ENCODE measurements at regions not wholly inside any gene's neighbourhood (a gene's known extent, or its start where the extent isn't known, plus 50 kb on each side); places are given as distances from the start of the nearest gene placed in this dataset.
"Not testable (repeated sequence)": the region's sequence is repeated elsewhere in the genome, so short reads cannot be mapped to it uniquely, and the experiment has no call there.

DNA sequence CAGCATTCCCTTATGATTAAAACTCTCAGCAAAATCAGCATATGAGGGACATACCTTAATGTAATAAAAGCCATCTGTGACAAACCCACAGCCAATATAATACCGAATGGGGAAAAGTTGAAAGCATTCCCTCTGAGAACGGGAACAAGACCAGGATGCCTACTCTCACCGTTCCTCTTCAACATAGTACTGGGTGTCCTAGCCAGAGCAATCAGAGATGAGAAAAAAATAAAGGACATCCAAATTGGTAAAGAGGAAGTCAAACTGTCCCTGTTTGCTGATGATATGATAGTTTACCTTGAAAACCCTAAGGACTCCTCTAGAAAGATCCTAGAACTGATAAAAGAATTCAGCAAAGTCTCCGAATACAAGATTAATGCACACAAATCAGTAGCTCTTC is 141.6 kb upstream of the MAN1A1 start:
- not testable (repeated sequence) for DNase-seq (ENCODE audit: low spot score)

GRCh38 chr6:119490050-119490449 is 140.5 kb upstream of the MAN1A1 start:
- not testable (repeated sequence) for DNase-seq (ENCODE audit: low spot score)

DNA sequence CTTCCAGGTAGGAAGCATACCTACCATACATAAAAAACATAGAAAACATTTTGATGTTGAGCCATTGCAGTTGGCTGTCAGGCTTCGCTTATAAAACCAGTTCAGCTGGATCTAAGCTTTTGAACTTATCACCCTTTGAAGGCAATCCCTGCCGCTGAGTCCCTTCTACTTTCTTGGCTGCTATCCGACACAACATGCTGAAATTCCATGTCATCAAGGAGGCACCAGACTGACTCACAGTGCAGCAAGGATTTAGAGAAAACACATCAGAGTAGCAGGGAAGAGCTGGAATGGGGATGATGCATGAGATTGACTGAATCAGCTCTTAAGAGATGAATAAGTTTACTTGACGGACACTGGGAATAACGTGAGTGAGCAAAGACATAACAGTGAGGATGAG is 135.0 kb upstream of the MAN1A1 start:
- peak; percentile 29 for DNase-seq (ENCODE audit: low spot score)

DNA sequence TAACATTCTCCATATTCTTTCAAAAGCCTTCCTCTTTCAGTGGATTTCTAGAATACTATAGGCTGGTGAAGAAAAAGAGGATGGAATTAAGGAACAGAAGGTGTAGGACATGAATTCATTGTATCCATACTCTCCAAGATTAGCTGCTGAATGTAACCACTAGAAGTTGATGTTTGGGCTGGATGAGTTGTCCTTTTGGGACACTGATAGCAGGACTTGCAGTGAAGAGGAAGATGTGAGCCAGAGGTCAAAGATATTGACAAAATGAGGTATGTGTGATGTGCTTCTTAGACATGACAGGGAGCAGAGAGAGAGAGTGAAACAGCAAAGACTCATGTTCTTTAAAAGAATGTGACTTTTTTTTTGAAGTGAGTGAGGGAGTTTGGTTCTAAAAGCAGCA is 134.3 kb upstream of the MAN1A1 start:
- no peak for DNase-seq (ENCODE audit: low spot score)

GRCh38 chr6:119482850-119483285 is 133.3 kb upstream of the MAN1A1 start:
- no peak for DNase-seq (ENCODE audit: low spot score)

- DNase-seq (ENCODE audit: low spot score) = no peak
These were observed 132.4 kb upstream of the MAN1A1 start for GRCh38 chr6:119481976-119482375.

DNA sequence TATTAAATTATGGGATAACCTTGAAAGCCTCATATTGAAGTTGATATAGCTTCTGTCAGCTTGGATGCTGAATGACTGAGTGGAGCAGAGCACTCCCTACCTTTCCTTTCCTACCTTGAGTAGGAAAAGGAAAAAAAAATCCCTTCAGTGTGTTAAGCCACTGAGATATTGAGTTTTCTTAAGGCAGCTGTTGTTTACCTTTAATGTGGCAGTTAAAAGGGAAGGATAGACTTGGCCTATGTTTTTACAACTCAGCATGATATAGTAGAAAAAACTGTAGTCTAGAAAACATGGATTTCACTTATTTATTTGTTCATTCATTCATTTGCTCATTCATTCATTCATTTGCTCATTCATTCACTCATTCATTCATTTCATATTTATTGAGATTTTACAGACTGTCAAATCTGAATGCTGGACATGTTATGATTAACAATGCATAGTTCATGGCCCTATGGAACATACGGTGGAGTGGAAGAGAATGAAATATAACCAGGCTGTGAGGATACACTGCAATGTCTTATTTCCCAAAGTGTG is 131.5 kb upstream of the MAN1A1 start:
- DNase-seq (ENCODE audit: low spot score) = no peak

- DNase-seq (ENCODE audit: low spot score) = peak; percentile 21
These were observed 130.5 kb upstream of the MAN1A1 start for GRCh38 chr6:119479860-119480655.

DNA sequence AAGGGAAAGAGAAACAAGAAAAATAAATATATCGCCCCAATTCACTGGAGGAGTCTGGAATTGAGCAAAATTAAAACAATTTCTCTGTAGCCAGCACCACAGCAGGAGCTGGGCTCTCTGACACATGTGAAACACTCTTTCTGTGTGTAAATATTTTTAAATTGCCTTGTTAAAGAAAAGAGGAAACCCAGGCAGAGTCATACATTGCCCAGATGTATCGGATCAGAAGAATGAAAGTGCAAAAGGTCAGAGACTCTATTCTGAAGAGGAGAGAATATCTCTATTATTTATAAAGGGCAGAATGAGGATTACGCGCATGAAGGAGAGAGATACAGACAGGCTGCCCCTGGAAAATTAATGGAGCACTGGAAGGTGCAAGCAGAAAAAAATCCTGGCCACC is 127.0 kb upstream of the MAN1A1 start:
- DNase-seq (ENCODE audit: low spot score) = no peak

DNA sequence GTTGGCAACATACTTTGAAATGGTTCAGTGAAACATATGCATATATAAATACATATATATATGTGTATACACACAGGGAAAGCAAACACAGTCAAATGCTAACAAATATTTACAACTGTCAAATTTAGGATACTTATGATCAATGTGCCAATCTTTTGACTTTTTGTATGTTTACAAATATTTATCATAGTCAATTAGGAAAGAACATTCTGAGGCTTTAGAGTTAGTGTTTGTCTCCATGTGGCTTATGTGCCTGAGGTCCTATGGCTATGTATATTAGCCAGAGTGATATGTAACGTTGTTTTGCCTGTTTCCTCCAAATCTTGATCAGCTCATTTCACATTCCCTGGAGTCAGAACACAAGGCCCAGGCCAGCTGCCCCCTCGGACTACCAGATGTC is 126.5 kb upstream of the MAN1A1 start:
- DNase-seq (ENCODE audit: low spot score) = no peak

- no peak for DNase-seq (ENCODE audit: low spot score)
These were observed 121.5 kb upstream of the MAN1A1 start for GRCh38 chr6:119470893-119471542.

GRCh38 chr6:119467488-119468081 is 118.0 kb upstream of the MAN1A1 start:
- peak; percentile 53 for DNase-seq (ENCODE audit: low spot score)

- no peak for DNase-seq (ENCODE audit: low spot score)
These were observed 116.7 kb upstream of the MAN1A1 start for GRCh38 chr6:119466226-119466625.

- DNase-seq (ENCODE audit: low spot score) = no peak
These were observed 113.6 kb upstream of the MAN1A1 start for GRCh38 chr6:119463081-119463626.

GRCh38 chr6:119461187-119461586 is 111.6 kb upstream of the MAN1A1 start:
- no peak for DNase-seq (ENCODE audit: low spot score)

DNA sequence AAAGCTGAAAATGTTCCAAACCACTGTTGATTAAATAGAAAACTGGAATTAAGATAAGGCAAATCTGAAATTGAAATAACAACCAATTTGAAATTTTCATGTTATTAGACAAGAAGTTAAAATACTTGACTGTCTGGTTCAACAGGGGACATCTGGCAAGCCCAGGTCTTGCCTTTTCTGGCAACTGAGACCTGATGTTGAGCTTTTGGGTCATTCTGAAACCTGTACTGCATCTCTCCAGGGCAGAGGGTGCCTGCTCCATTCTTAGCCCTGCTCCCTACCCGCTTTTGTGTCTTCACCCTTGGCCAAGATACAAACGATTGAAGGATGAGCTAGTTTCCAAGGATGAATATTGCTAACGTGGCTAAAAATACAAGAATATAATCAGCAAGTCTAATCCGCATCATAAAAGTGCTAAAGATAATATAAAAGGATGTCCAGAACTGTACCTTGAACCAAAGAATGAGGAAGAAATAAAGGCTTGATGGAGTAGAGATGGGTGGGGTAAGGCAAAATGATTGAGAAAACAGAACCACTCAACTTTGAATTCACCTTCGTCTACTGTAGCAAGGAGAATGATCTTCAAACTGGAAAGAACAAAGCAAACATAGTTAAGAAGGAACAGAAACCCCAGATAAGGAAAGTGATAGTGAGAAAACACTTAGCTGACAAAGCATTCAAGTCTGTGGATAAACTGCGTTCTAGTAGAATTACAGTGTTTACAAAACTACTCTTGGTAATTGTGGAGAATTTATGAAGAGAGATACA is 109.8 kb upstream of the MAN1A1 start:
- no peak for DNase-seq (ENCODE audit: low spot score)

GRCh38 chr6:119454714-119455113 is 105.2 kb upstream of the MAN1A1 start:
- DNase-seq (ENCODE audit: low spot score) = peak; percentile 70

DNA sequence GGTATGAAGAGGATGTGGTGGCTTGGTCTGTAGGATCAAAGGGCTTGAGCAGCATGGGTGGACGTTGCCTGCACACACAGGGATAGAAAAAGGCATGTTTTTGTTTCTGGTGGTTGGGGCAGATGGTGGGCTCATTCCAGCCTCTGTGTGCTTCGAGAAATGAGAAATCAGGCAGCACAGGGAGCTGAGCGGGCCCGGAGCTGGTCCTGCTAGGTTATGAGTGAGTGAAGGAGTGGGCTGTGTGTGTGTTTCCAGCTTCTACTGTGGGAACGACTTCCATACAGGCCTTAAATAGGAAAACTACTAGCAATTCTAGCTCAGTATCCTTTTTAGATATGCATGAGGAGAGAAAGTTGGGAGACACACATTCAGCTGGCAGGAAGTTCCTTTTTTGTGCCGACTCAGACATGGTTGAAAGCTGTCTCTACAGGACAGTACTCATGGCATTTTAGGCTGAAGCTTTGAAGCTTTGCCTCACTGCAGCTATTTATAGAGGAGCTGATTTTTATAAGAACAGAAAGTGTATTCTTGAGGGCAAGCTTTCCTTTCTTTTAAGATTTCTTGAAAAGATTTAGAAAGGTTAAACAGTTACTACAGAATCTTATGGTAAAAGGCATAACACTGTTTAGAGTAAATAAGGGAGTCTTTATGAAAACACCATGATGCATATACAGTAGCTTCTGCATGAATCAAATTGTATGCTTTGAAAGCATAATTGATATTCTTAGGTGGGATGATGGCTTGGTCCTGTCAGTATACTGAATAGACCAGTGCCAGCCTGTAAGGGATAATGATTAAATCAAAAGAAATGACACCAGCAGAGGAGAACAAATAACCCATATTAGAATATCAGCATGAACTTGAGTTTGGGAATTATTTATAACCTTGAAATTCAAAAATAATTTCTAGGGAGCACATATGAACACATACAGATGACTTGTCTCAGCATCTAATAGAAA is 104.0 kb upstream of the MAN1A1 start:
- no peak for DNase-seq (ENCODE audit: low spot score)

DNA sequence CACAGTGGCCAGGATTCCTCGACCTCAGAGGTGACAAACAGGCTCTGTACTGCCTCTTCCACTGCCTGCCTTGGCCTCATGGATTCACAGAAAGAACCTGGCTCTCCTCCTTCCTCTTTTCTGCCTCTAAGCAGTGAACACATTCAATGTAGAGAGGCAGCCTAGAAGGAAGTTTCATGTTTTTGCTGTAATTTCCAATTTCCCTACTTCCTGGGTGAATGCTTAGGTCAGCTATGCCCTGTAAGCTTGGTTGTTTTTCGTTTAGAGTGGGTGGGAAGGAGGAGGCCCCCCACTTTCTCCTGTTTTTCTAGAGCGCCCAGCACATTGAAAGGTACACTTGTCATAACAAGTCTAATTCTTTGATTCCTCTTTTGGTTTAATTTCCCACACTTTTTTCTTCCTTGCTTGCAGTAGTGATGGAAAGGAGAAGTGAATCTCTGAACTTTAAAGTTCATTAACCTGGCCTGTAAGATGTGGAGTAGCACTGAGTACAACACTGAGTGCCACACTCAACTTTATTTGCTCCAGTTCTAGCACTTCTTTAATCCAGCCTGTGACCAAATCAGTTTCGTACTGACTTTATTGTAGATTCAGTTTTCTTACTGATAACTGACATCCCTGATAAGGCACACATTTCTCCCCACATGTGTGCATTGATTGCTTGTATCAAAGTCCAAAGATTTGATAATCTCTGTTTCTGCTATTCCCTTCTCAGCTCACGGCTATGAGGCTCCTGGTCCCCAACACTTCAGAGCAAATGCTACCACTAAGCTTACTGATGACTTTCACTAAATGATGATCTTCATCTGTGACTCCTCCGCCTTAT is 100.0 kb upstream of the MAN1A1 start:
- no peak for DNase-seq (ENCODE audit: low spot score)

DNA sequence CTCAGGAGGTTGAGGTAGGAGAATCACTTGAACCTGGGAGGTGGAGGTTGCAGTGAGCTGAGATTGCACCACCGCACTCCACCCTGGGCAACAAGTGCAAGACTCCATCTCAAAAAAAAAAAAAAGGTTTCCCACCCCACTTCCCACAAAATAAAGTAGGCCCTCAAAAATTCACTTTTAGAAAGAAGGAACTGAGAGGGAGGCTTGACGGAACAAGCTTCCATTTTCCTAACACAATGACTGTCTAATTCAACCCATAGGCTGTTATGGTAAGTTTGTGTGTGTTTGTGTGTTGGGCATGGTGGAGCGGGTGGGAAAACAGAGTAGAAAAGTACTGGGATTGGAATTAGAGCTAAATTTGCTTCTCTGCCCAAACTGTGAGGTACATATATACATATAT is 98.4 kb upstream of the MAN1A1 start:
- no peak for DNase-seq (ENCODE audit: low spot score)

Data from kidney tubule cell (primary cell).